22Rv1 (cell line): ENCODE measurements at regions not wholly inside any gene's neighbourhood (a gene's known extent, or its start where the extent isn't known, plus 50 kb on each side); places are given as distances from the start of the nearest gene placed in this dataset.
A peak's percentile ranks its signal among the peaks of the same experiment; 100 is the strongest.

Experiments used
- H3K27ac ChIP-seq: fragments of 450-650 bp; 2 replicates; pipeline ENCODE4 v1.5.1; 2017
- ZFX ChIP-seq: fragments of 450-650 bp; IDR thresholded peaks from 2 replicates; pipeline ENCODE4 v1.6.1; 2017; ENCODE audit warnings: antibody characterized with exemption, borderline replicate concordance
- TF ChIP-seq, protein P1 (sequence below): fragments of 450-650 bp; IDR thresholded peaks from 2 replicates; pipeline ENCODE4 v1.5.1; 2017; ENCODE audit warnings: mild to moderate bottlenecking

DNA sequence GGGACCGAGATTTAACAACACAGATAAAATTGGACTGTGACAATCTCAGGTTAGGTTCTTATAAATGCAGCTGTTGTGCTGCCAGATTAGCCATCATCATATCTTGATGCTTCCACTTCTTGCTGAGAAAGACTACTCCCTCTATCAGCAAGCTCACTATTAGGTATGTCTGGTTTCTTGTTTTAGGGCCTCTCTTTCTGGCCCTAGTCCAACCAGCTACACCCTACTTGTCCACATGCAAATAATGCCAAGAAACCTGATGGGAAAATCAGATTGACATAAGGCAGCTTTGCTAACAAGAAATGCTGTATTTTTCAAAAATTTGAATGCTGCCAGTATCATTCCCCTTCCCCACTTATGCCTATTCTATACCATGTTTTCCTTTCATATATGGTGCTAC is 296.0 kb downstream of the RMST start:
- no peak overlapping the region for H3K27ac ChIP-seq
- TF ChIP-seq ZFX, result no peak
- TF ChIP-seq, protein P1, sequence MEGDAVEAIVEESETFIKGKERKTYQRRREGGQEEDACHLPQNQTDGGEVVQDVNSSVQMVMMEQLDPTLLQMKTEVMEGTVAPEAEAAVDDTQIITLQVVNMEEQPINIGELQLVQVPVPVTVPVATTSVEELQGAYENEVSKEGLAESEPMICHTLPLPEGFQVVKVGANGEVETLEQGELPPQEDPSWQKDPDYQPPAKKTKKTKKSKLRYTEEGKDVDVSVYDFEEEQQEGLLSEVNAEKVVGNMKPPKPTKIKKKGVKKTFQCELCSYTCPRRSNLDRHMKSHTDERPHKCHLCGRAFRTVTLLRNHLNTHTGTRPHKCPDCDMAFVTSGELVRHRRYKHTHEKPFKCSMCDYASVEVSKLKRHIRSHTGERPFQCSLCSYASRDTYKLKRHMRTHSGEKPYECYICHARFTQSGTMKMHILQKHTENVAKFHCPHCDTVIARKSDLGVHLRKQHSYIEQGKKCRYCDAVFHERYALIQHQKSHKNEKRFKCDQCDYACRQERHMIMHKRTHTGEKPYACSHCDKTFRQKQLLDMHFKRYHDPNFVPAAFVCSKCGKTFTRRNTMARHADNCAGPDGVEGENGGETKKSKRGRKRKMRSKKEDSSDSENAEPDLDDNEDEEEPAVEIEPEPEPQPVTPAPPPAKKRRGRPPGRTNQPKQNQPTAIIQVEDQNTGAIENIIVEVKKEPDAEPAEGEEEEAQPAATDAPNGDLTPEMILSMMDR, result no peak

DNA sequence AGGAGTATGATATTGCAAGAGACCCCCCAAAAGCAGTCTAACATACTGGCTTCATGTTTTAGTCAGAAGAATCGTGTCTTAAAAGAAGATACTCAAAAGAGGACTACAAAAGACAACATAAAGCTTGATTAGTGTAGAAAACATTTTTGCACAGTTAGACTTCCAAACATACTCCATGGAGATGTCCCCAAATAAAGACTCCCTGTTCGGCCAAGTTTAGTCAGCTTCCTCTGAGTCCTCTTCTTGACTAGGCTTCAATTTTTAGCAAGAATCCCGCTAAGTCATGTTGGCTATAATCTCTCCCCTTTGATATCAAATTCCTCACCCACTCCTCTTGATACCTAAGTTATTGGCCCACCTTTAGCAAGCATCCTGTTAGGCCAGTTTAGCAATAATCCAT is 298.0 kb downstream of the RMST start:
- H3K27ac ChIP-seq, result no peak overlapping the region
- TF ChIP-seq, protein P1, result no peak
- TF ChIP-seq ZFX, result no peak

DNA sequence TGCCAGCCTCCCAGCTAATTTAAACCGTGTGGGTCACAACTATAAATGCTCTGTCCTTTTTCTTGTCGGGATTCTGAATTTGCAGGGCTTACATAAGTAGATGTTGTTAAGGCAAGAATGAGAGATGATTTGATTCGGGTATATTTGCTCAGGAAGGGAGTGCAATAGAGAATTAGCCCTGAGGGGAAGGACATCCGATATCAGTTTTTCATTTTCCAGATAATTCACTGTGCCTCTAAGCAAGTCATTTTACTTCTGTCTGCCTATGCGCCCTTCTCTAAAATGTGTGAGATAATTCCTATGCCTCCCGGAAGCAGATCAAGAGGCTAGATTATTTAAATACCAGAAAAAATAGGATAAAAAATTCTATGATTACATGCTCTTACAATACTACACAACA is 300.5 kb downstream of the RMST start:
- no peak overlapping the region for H3K27ac ChIP-seq
- TF ChIP-seq, protein P1, result no peak
- no peak for TF ChIP-seq ZFX

DNA sequence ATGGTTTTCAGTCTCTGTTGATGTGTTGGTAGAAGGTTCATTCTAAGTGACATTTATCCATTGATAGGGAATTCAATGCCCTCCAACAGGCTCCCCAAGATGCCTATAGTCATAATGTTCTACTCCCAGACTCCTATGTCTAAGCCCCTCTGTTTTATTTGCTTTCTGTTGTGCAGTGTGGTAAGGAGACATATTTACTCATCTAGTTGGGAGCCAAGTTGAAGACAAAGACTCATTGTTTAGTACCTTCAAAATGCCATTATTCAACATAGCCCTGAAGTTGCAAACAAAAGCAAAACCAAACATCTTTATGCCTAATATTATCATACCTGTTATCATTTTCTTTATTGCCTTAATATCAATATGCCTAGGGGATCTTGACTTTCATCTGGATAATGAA is 302.1 kb downstream of the RMST start:
- no peak for TF ChIP-seq ZFX
- TF ChIP-seq, protein P1, result no peak
- peak overlapping the region; percentile 50 for H3K27ac ChIP-seq

DNA sequence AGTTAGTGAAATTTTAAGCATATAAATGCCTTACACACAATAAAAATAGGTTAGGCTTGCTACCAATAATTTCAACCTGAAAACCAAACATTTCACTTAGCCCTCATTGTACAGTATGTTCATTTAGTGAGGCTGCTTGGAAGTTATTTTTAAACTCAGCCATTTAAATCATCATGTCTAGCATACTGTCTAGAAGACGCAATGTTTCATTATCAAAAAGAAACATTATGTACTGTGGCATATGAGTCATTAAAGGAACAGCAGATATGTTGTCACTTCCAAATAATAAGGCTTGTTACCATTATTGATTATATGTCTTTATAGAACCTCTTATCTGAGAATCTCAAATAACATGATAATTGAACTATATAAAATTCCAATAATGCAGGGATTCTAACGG is 304.7 kb downstream of the RMST start:
- no peak overlapping the region for H3K27ac ChIP-seq
- TF ChIP-seq, protein P1, result no peak
- TF ChIP-seq ZFX, result no peak

DNA sequence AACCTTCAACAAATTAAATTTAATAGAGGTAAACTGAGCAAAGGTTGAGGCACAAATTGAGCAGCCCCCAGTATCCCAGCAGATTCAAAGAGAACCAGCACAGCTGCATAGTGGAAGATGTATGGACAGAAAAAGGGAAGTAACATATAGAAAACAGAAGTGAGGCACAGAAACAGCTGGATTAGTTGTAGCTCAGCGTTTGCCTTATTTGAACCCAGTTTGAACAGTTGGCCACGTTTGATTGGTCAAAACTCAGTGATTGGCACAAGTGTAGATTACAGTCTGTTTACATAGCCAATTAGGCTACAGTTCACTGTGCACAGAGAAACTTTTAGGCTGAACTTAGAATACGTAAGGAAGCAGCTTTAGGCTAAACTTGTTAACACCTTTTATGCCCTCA is 315.5 kb downstream of the RMST start:
- TF ChIP-seq ZFX, result no peak
- TF ChIP-seq, protein P1, result no peak
- H3K27ac ChIP-seq, result no peak overlapping the region

DNA sequence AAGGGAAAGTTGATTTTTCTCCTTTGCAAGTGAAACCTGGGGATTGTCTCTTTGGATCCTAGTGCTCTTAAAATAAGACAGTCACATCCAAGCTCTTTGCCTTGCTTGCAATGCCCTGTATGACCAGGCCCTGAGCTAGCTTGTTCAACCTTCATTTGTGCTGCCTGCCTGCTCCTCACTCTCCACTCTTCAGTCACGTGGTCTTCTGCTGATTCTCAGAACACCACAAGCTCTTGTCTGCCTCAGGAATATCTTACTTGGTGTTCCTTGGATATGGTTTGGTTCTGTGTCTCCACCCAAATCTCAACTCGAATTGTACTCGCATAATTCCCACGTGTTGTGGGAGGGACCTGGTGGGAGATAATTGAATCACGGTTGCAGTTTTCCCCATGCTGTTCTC is 318.7 kb downstream of the RMST start:
- no peak for TF ChIP-seq ZFX
- TF ChIP-seq, protein P1, result no peak
- no peak overlapping the region for H3K27ac ChIP-seq
